ENCODE measurements at regions not wholly inside any gene's neighbourhood (a gene's known extent, or its start where the extent isn't known, plus 50 kb on each side); places are given as distances from the start of the nearest gene placed in this dataset.

- TF ChIP-seq CTCF (IDR thresholded peaks at IDR 0.05 in 2 of 3, conservative IDR thresholded peaks at IDR 0.05 in 1 of 3; ENCODE audit: borderline replicate concordance in 1 of 3, insufficient read depth in 1 of 3, low read depth in 2 of 3, low read length in 2 of 3) (no peak), POLR2AphosphoS5 (IDR thresholded peaks at IDR 0.05; ENCODE audit: low read depth, low read length) (no peak)
These were observed 97.1 kb downstream of the DIRAS3 start for GRCh38 chr1:67953301-67953700.
